B cell (primary cell): ENCODE measurements at regions not wholly inside any gene's neighbourhood (a gene's known extent, or its start where the extent isn't known, plus 50 kb on each side); places are given as distances from the start of the nearest gene placed in this dataset.

Source experiments
- ATAC-seq: fragments of 200-7000 bp; cut with Tn5 transposase; one replicate; pipeline ENCODE4 v1.10.0; 2021; ENCODE audit warnings: low read depth, mild to moderate bottlenecking, moderate number of reproducible peaks, moderate library complexity
- CTCF ChIA-PET: fragments of 350-600 bp; sonication (Branson Sonifier 250); formaldehyde crosslinking; loops from one replicate; lab custom pipeline; 2021; ENCODE audit warnings: antibody characterized with exemption, inconsistent platforms; lab: Charles Lee
- POLR2A ChIA-PET: fragments of 350-600 bp; sonication (Branson Sonifier 250); formaldehyde crosslinking; loops from one replicate; lab custom pipeline; 2021; ENCODE audit warnings: antibody characterized with exemption; lab: Charles Lee
- DNase-seq: peaks from one replicate; pipeline ENCODE4 v3.0.0; 2013
- H2AFZ ChIP-seq: 2 replicates; pipeline ENCODE4 v1.6.1; 2012; ENCODE audit warnings: mild to moderate bottlenecking, low read depth, low read length; ENCODE audit not compliant: insufficient read depth, poor library complexity, severe bottlenecking
- H3K27ac ChIP-seq, 2 donors: 1 replicate in 1 of 2; 2 replicates in 1 of 2; pipeline ENCODE4 v1.5.1; 2012 to 2013; ENCODE audit warnings: low read length in 2 of 2, mild to moderate bottlenecking in 2 of 2, moderate library complexity in 1 of 2
- H3K27me3 ChIP-seq, 4 experiments: fragments of 200-600 bp in 1 of 4; sonication (generic) in 1 of 4; replicated peaks in 1 of 4; 1 replicate in 2 of 4; 2 replicates in 2 of 4; pipeline versions ENCODE4 v1.6.1 to v1.7.0; 2013 to 2016; ENCODE audit warnings: low read length in 3 of 4, mild to moderate bottlenecking in 2 of 4, mixed read lengths in 1 of 4, moderate library complexity in 1 of 4; ENCODE audit not compliant: insufficient read depth in 4 of 4, control insufficient read depth in 3 of 4; ENCODE audit errors: control extremely low read depth in 1 of 4
- H3K36me3 ChIP-seq, 2 experiments: replicated peaks in 1 of 2; 1 replicate in 1 of 2; 2 replicates in 1 of 2; pipeline versions ENCODE4 v1.6.1 to v1.7.1; 2013; ENCODE audit warnings: low read length in 1 of 2; ENCODE audit not compliant: insufficient read depth in 2 of 2, control insufficient read depth in 1 of 2; ENCODE audit errors: control extremely low read depth in 1 of 2, extremely low read depth in 1 of 2
- H3K4me1 ChIP-seq, 2 donors: fragments of 200-600 bp in 1 of 2; sonication (generic) in 1 of 2; 1 replicate in 1 of 2; 2 replicates in 1 of 2; pipeline versions ENCODE4 v1.5.1 to v1.6.1; 2013 to 2017; ENCODE audit warnings: low read length in 2 of 2; ENCODE audit not compliant: control insufficient read depth in 2 of 2, insufficient read depth in 2 of 2
- H3K4me2 ChIP-seq: replicated peaks from 2 replicates; pipeline ENCODE3; 2012; ENCODE audit warnings: mild to moderate bottlenecking, low read depth, low read length; ENCODE audit not compliant: poor library complexity, severe bottlenecking
- H3K4me3 ChIP-seq, 5 experiments: fragments of 200-600 bp in 1 of 5; sonication (generic) in 1 of 5; 1 replicate in 3 of 5; 2 replicates in 2 of 5; pipeline versions ENCODE4 v1.5.1 to v1.7.0; 2011 to 2016; ENCODE audit warnings: low read length in 4 of 5, mild to moderate bottlenecking in 4 of 5, low read depth in 2 of 5, control low read depth in 1 of 5, moderate library complexity in 1 of 5; ENCODE audit not compliant: insufficient read depth in 1 of 5; ENCODE audit errors: control extremely low read depth in 1 of 5, extremely low read depth in 1 of 5
- H3K79me2 ChIP-seq: fragments of 200-600 bp; sonication (generic); one replicate; pipeline ENCODE4 v1.6.0; 2016; ENCODE audit warnings: low read length; ENCODE audit not compliant: control insufficient read depth, insufficient read depth
- H3K9ac ChIP-seq: fragments of 200-600 bp; sonication (generic); 2 replicates; pipeline ENCODE4 v1.6.1; 2017; ENCODE audit warnings: mild to moderate bottlenecking, low read length, moderate library complexity
- H3K9me3 ChIP-seq, 3 donors: one replicate each; pipeline versions ENCODE4 v1.6.1 to v1.7.1; 2013; ENCODE audit warnings: low read length in 2 of 3; ENCODE audit not compliant: control insufficient read depth in 2 of 3, insufficient read depth in 1 of 3; ENCODE audit errors: control extremely low read depth in 1 of 3
- H4K20me1 ChIP-seq: 2 replicates; pipeline ENCODE4 v1.6.0; 2012; ENCODE audit warnings: mild to moderate bottlenecking, low read length; ENCODE audit not compliant: insufficient read depth, control insufficient read depth, poor library complexity, severe bottlenecking
- H3K27ac Mint-ChIP-seq: one replicate; pipeline ENCODE4 v1.8.0; 2021; ENCODE audit warnings: mixed read lengths
- H3K27me3 Mint-ChIP-seq: one replicate; pipeline ENCODE4 v1.8.0; 2021; ENCODE audit warnings: mixed read lengths
- H3K4me1 Mint-ChIP-seq: one replicate; pipeline ENCODE4 v1.8.0; 2021; ENCODE audit warnings: mixed read lengths
- H3K4me3 Mint-ChIP-seq: one replicate; pipeline ENCODE4 v1.8.0; 2021; ENCODE audit warnings: mixed read lengths
- H3K9me3 Mint-ChIP-seq: one replicate; pipeline ENCODE4 v1.8.0; 2022; ENCODE audit warnings: mixed read lengths; ENCODE audit not compliant: insufficient read depth
- EZH2 ChIP-seq: IDR thresholded peaks from 2 replicates; pipeline ENCODE4 v1.6.1; 2012; ENCODE audit warnings: borderline replicate concordance, low read depth, mild to moderate bottlenecking, moderate library complexity, low read length; ENCODE audit not compliant: insufficient read depth, poor library complexity, severe bottlenecking
- WGBS: methylation state at CpG from one replicate; pipeline ENCODE4 v1.1.5; 2013; ENCODE audit warnings: missing lambda C conversion rate; ENCODE audit not compliant: insufficient coverage; 5-methylcytosine and 5-hydroxymethylcytosine counted together
- intact Hi-C: fragments of 100-400 bp; cut with micrococcal nuclease; formaldehyde crosslinking; loops from one replicate; pipeline ENCODE4 v1.10.0; 2022
- TF ChIP-seq, protein P1 (sequence below): fragments of 200-600 bp; IDR thresholded peaks from one replicate; pipeline ENCODE4 v1.8.0; 2022; ENCODE audit warnings: antibody characterized with exemption, mild to moderate bottlenecking

DNA sequence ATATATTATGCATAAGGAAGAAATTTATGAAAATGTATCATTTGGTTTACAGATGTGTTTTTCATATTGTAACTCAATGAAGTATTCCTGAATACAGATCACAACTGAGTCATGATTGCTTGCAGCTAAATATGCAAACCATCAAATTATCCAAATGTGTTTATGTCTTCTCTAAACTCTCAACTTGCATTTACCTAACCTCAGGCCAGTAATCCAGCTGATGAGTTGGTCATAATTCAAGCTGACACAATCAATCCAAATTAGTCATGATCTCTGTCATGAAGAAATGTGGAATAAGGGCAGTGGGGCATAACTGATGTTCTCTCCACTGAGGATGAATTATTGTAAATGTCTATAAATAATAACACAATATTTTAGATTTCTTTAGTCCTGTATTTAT is 104.8 kb upstream of the CNTN1 start:
- H3K4me3 ChIP-seq: no peak overlapping the region
- H4K20me1 ChIP-seq: no peaks in the 10 kb centered on the region
- H3K79me2 ChIP-seq: no peaks in the 10 kb centered on the region
- no peaks in the 10 kb centered on the region for H3K27me3 Mint-ChIP-seq
- H3K9me3 Mint-ChIP-seq: peaks cover 2% of the 10 kb centered on the region
- H3K27me3 ChIP-seq: no peaks in the 10 kb centered on the region
- intact Hi-C loops: no loop called here
- no peak for ATAC-seq
- no peaks in the 10 kb centered on the region for H3K36me3 ChIP-seq
- no peak overlapping the region for H2AFZ ChIP-seq
- no peak overlapping the region for H3K4me3 Mint-ChIP-seq
- H3K27ac ChIP-seq: no peak overlapping the region
- DNase-seq: no peak
- H3K4me1 ChIP-seq: no peaks in the 10 kb centered on the region
- no peaks in the 10 kb centered on the region for H3K4me1 Mint-ChIP-seq
- ChIA-PET POLR2A (no interaction called here), CTCF (no interaction called here)
- peaks cover 4 to 6% (median 5%) of the 10 kb centered on the region in 3 donors for H3K9me3 ChIP-seq
- TF ChIP-seq, protein P1, sequence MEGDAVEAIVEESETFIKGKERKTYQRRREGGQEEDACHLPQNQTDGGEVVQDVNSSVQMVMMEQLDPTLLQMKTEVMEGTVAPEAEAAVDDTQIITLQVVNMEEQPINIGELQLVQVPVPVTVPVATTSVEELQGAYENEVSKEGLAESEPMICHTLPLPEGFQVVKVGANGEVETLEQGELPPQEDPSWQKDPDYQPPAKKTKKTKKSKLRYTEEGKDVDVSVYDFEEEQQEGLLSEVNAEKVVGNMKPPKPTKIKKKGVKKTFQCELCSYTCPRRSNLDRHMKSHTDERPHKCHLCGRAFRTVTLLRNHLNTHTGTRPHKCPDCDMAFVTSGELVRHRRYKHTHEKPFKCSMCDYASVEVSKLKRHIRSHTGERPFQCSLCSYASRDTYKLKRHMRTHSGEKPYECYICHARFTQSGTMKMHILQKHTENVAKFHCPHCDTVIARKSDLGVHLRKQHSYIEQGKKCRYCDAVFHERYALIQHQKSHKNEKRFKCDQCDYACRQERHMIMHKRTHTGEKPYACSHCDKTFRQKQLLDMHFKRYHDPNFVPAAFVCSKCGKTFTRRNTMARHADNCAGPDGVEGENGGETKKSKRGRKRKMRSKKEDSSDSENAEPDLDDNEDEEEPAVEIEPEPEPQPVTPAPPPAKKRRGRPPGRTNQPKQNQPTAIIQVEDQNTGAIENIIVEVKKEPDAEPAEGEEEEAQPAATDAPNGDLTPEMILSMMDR: no peak
- TF ChIP-seq EZH2: no peak
- no peak overlapping the region for H3K27ac Mint-ChIP-seq
- no peak overlapping the region for H3K4me2 ChIP-seq
- H3K9ac ChIP-seq: no peak overlapping the region

DNA sequence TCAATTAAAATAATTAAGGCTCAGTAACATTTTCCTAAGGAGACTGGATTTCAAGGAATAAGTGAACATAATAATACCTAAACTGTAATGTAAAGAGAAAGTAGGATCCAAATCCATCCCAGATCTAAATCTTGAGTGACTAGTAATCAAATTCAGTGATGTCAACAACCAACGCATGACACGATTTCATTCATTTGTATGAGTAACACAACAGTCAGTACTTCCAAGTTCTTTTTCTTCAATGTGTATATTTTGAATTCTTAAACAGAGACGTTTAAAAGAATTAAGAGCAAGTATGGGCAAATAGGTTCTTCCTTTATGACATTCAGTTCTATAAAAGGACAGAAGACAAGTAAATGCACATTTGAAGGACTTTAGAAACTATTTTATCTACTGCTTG is 104.3 kb upstream of the CNTN1 start:
- DNase-seq: no peak
- Histone ChIP-seq H3K4me3 (no peak overlapping the region), H3K27me3 (no peaks in the 10 kb centered on the region), H3K4me1 (no peaks in the 10 kb centered on the region), H2AFZ (no peak overlapping the region), H3K27ac (no peak overlapping the region), H3K9ac (no peak overlapping the region), H3K9me3 (peaks cover 4 to 6% (median 5%) of the 10 kb centered on the region in 3 donors), H4K20me1 (no peaks in the 10 kb centered on the region), H3K36me3 (no peaks in the 10 kb centered on the region), H3K4me2 (no peak overlapping the region), H3K79me2 (no peaks in the 10 kb centered on the region)
- Mint-ChIP-seq H3K27ac (no peak overlapping the region), H3K9me3 (peaks cover 2% of the 10 kb centered on the region), H3K4me3 (no peak overlapping the region), H3K27me3 (no peaks in the 10 kb centered on the region), H3K4me1 (no peaks in the 10 kb centered on the region)
- no CpG with 5 or more reads among the region's 3 CpGs for WGBS
- ChIA-PET POLR2A (no interaction called here), CTCF (no interaction called here)
- no peak for TF ChIP-seq EZH2
- TF ChIP-seq, protein P1: no peak
- intact Hi-C loops: no loop called here
- ATAC-seq: no peak
